ENCODE measurements at regions not wholly inside any gene's neighbourhood (a gene's known extent, or its start where the extent isn't known, plus 50 kb on each side); places are given as distances from the start of the nearest gene placed in this dataset.

DNA sequence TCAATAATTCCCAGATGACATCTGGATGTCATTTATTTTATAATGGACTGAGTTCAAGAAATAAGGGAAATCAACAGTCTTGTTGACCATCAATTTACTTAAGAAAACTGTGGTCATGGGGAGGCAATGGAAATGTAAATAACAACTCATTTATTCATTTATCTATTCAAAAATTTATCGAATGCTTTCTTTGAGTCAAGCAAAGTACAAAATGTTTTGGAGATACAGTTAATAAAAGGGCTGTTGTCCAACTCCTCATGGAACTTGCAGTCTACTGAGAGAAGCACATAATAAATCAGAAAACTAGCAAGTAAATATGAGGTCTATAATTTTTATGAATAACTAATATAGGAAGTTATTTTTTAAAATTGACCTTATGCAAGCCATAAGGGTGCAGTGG lies 65.5 kb upstream of the KITLG start:
- H3K27me3 ChIP-seq (ENCODE audit: control insufficient read depth, insufficient read depth, low read length) = no peaks in the 10 kb centered on the region
- no peaks in the 10 kb centered on the region for H3K36me3 ChIP-seq (ENCODE audit: control insufficient read depth, insufficient read depth, low read length)

DNA sequence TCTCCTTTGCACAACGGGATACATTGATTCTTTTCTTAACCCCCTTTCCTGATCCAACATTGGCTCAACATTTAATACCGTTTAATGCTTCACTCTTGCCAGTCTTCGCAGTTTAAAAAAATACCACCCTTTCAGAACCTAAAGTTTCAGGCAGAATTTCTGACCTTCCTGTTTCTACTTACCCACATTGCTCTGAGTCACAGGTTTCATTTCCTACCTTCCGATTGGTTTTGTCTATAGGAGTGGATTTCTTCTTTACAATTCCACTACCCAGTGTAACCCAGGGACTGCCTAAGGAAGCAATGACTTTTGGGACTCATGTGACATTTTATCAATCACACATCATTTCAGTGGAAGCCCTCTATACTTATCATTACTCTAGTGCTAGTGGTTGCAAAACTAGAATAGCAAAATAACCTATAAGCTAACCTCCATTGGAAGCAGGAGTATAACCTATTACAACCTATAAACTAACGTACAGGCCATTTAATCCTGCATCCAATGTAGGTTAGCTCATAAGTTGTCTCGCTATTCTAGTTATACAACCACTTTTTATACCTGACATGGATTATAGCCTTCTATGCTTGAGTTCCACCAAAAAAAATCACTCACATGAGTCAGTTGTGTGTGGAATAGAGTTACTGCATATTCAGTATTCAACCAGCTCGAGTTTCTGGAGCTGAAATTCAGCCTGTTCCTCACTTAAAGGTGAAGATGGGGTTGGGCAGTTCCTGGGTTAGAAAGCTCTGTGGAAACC lies 64.9 kb upstream of the KITLG start:
- H3K27me3 ChIP-seq (ENCODE audit: control insufficient read depth, insufficient read depth, low read length) = no peaks in the 10 kb centered on the region
- no peaks in the 10 kb centered on the region for H3K9me3 ChIP-seq (ENCODE audit: control insufficient read depth, insufficient read depth, low read length)
- H3K9ac ChIP-seq (ENCODE audit: low read depth, low read length) = no peak overlapping the region
- H3K36me3 ChIP-seq (ENCODE audit: control insufficient read depth, insufficient read depth, low read length) = no peaks in the 10 kb centered on the region
- H3K4me3 ChIP-seq (ENCODE audit: low read depth, low read length) = no peak overlapping the region
- no peaks in the 10 kb centered on the region for H3K4me1 ChIP-seq (ENCODE audit: control insufficient read depth, insufficient read depth, low read length)

More for the DNA sequence above, 65.5 kb upstream of the KITLG start:
- Histone ChIP-seq H3K9ac (ENCODE audit: low read depth, low read length) (no peak overlapping the region), H3K4me3 (ENCODE audit: low read depth, low read length) (no peak overlapping the region), H3K4me1 (ENCODE audit: control insufficient read depth, insufficient read depth, low read length) (no peaks in the 10 kb centered on the region), H3K9me3 (ENCODE audit: control insufficient read depth, insufficient read depth, low read length) (no peaks in the 10 kb centered on the region)

DNA sequence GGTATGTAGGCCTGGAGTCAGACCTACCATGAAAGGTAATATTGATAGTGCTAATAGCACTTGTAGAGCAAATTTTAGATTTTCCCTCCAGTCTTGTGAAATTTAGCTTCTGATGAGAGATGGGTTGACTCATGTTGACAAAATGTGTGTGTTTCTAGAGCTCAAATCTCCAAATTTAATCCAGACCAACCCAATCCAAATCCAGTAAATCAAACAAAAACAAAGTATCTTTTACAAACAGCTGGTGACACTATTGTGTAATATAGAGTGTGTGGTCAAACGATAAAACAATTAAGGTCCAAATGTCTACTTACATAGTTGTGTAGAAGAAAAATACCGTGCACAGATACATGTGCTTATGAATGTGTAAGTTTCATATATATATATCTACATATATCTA lies 63.4 kb upstream of the KITLG start:
- Histone ChIP-seq H3K9ac (ENCODE audit: low read depth, low read length) (no peak overlapping the region), H3K9me3 (ENCODE audit: control insufficient read depth, insufficient read depth, low read length) (no peaks in the 10 kb centered on the region), H3K27me3 (ENCODE audit: control insufficient read depth, insufficient read depth, low read length) (no peaks in the 10 kb centered on the region), H3K4me1 (ENCODE audit: control insufficient read depth, insufficient read depth, low read length) (no peaks in the 10 kb centered on the region), H3K36me3 (ENCODE audit: control insufficient read depth, insufficient read depth, low read length) (no peaks in the 10 kb centered on the region), H3K4me3 (ENCODE audit: low read depth, low read length) (no peak overlapping the region)

DNA sequence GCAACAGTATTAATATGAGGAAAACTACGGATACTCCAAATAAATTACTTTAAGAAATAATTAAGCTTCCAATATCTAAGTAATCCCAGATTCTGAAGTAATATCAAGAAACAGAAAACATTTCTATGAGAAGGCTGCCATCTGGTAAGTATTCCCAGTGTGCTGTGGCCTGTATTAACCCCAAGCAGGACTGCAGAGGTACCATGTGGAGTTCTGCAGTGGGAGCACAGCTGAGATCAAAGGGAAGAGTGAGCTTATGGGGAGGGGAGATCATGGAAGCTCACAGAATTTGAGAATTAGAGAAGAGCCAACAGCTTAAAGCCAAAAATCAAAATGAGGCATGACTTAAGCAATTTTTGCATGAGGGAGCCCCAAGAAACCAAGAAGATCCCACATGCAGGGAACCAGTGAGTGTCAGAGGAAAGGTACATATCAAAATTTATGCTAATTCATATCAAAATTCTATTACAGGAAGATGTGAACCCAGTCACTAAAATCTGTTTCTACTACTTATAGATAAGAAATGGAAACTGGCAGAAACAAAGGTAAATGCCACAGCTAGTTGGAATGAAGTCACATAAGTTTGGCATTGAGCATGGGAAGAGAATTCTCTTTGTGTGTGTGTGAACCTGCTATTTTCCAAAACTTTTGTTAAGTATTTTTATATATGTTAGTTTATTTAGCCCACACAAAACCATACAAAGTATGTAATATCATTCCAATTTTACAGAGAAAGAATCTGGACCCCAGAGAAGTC lies 62.6 kb upstream of the KITLG start:
- no peaks in the 10 kb centered on the region for H3K36me3 ChIP-seq (ENCODE audit: control insufficient read depth, insufficient read depth, low read length)

DNA sequence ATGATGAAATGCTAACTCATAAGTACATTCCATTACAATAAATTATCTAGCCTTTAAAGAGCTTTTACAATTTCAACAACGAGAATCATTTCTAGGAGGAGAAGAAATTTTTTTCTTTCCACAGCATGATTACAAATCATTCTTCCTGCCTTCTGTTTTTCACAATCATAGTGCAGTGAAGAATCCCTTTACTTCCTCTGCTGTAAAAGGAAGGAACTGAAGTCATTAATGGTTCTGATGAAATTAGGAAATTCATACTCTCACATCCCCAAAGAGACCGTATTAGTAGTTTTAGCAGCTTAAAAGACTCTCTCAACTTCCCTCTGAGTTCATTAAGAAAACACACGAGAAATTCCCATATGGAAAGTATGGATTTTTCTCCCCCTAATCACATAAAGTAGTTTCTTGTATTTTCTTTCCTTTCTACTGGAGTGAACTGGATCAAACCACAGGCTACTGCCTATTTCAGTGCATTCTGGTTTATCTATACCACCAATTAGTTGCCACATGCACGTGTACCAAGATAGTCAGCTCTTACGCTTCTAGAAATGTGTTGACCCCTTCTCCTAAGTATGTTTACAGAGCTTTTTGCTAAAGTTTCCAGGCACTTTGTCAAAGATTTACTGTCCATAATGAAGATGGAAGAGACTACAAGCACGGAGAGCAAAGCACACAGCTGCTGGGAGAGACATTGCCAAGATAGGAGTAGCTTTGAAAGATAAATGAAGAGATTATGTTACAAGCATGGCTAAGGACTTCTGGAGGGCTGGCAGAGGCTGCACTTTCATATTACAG lies 58.9 kb upstream of the KITLG start:
- H3K4me3 ChIP-seq (ENCODE audit: low read depth, low read length) = no peak overlapping the region
- H3K27me3 ChIP-seq (ENCODE audit: control insufficient read depth, insufficient read depth, low read length) = no peaks in the 10 kb centered on the region
- no peaks in the 10 kb centered on the region for H3K36me3 ChIP-seq (ENCODE audit: control insufficient read depth, insufficient read depth, low read length)
- H3K9me3 ChIP-seq (ENCODE audit: control insufficient read depth, insufficient read depth, low read length) = no peaks in the 10 kb centered on the region
- H3K9ac ChIP-seq (ENCODE audit: low read depth, low read length) = no peak overlapping the region
- H3K4me1 ChIP-seq (ENCODE audit: control insufficient read depth, insufficient read depth, low read length) = no peaks in the 10 kb centered on the region

More for the DNA sequence above, 62.6 kb upstream of the KITLG start:
- Histone ChIP-seq H3K9me3 (ENCODE audit: control insufficient read depth, insufficient read depth, low read length) (no peaks in the 10 kb centered on the region), H3K4me1 (ENCODE audit: control insufficient read depth, insufficient read depth, low read length) (no peaks in the 10 kb centered on the region), H3K27me3 (ENCODE audit: control insufficient read depth, insufficient read depth, low read length) (no peaks in the 10 kb centered on the region), H3K9ac (ENCODE audit: low read depth, low read length) (no peak overlapping the region), H3K4me3 (ENCODE audit: low read depth, low read length) (no peak overlapping the region)

DNA sequence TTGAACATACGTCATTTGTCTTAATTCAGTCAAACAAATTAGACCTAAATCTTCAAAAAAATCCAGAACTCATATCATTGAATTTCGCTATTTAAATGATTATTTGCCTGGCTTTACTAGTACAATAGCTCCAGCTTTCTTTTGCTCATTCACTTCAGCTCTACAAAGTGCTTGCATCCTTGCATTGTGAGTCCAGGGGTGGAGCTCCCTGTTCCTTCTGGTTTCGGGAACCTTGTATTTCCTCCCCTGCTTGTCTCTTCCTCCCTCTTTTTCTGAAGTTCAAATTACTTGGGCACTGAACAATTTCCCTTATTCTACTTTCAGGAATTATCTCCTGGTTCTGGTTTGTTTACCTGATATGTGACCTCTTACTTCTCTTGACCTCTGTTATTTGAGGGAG lies 58.1 kb upstream of the KITLG start:
- Histone ChIP-seq H3K4me3 (ENCODE audit: low read depth, low read length) (no peak overlapping the region), H3K9me3 (ENCODE audit: control insufficient read depth, insufficient read depth, low read length) (no peaks in the 10 kb centered on the region), H3K27me3 (ENCODE audit: control insufficient read depth, insufficient read depth, low read length) (no peaks in the 10 kb centered on the region), H3K36me3 (ENCODE audit: control insufficient read depth, insufficient read depth, low read length) (no peaks in the 10 kb centered on the region), H3K4me1 (ENCODE audit: control insufficient read depth, insufficient read depth, low read length) (no peaks in the 10 kb centered on the region), H3K9ac (ENCODE audit: low read depth, low read length) (no peak overlapping the region)

DNA sequence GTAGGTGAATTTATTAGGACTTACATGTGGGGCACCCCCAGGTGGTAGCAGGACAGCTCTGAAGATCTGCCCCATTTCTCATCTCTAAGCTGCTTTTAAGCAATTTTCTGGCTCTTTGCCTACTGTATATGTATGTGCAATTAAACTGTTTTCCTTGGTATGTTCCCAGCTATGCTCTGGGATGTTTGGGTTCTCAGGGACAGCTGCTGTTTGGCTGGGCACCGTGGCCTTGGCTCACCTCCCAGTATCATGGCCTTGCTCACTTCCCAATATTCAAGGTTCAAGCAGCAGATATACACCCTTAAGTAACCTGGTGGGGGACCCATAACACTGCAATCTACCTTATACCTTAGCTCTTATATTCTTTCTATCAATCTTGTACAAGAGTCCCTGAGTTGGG lies 53.7 kb upstream of the KITLG start:
- Histone ChIP-seq H3K27me3 (ENCODE audit: control insufficient read depth, insufficient read depth, low read length) (no peaks in the 10 kb centered on the region), H3K9me3 (ENCODE audit: control insufficient read depth, insufficient read depth, low read length) (no peaks in the 10 kb centered on the region), H3K4me1 (ENCODE audit: control insufficient read depth, insufficient read depth, low read length) (no peaks in the 10 kb centered on the region), H3K36me3 (ENCODE audit: control insufficient read depth, insufficient read depth, low read length) (no peaks in the 10 kb centered on the region), H3K9ac (ENCODE audit: low read depth, low read length) (no peak overlapping the region), H3K4me3 (ENCODE audit: low read depth, low read length) (no peak overlapping the region)

DNA sequence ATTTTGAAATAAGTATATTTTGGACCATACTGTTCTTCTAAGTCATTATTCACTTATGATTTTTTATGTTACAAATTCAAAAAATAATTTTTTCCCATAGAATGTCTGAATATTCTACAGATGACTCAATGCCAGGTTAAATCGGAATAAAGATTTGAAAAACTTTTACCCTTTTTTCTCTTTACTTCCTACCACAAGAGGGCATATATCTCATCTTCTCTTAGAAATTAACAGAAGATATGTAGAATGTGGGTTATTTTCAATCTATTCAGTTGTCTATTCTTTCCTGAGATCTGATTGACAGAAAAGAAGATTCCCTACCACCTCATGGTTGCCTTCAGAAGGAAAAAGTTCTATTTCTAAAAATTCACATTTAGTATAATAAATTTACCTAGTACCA lies 53.0 kb upstream of the KITLG start:
- Histone ChIP-seq H3K4me3 (ENCODE audit: low read depth, low read length) (no peak overlapping the region), H3K27me3 (ENCODE audit: control insufficient read depth, insufficient read depth, low read length) (no peaks in the 10 kb centered on the region), H3K36me3 (ENCODE audit: control insufficient read depth, insufficient read depth, low read length) (no peaks in the 10 kb centered on the region), H3K9me3 (ENCODE audit: control insufficient read depth, insufficient read depth, low read length) (no peaks in the 10 kb centered on the region), H3K9ac (ENCODE audit: low read depth, low read length) (no peak overlapping the region), H3K4me1 (ENCODE audit: control insufficient read depth, insufficient read depth, low read length) (no peaks in the 10 kb centered on the region)

DNA sequence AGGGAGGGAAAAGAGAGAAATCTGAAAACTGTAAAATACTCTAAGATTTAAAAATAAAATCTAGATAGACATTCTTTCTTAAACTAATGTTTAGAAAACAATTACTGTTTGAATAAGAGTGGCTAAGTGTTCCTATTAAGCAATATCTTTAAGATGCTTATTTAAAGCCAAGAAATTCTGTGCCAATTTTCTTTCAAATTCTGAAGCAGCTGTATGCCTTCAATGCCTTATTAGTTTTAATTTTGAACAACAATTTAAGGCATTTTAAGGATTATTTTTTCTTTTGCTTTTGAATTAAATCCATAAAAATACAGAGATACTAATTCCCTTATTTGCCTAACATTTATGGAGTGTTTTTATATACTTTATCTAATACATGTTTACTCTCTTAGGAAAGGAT lies 50.3 kb upstream of the KITLG start:
- Histone ChIP-seq H3K4me3 (ENCODE audit: low read depth, low read length) (no peak overlapping the region), H3K9ac (ENCODE audit: low read depth, low read length) (no peak overlapping the region), H3K9me3 (ENCODE audit: control insufficient read depth, insufficient read depth, low read length) (no peaks in the 10 kb centered on the region), H3K36me3 (ENCODE audit: control insufficient read depth, insufficient read depth, low read length) (no peaks in the 10 kb centered on the region), H3K4me1 (ENCODE audit: control insufficient read depth, insufficient read depth, low read length) (no peaks in the 10 kb centered on the region), H3K27me3 (ENCODE audit: control insufficient read depth, insufficient read depth, low read length) (no peaks in the 10 kb centered on the region)
